Pancreas (tissue), 10 donors: ENCODE measurements at regions not wholly inside any gene's neighbourhood (a gene's known extent, or its start where the extent isn't known, plus 50 kb on each side); places are given as distances from the start of the nearest gene placed in this dataset.

Experiments used
- ATAC-seq, 4 donors: fragments of 200-7000 bp; cut with Tn5 transposase; one replicate each; pipeline versions ENCODE4 v1.8.0 to v1.9.1; 2020; ENCODE audit warnings: mild to moderate bottlenecking in 4 of 4, moderate library complexity in 4 of 4
- DNase-seq, 6 donors: peaks; one replicate each; pipeline ENCODE4 v3.0.0-alpha.2; 2020
- FAIRE-seq: peaks from 2 replicates; lab custom pipeline; 2012; peaks lifted over from hg19 to GRCh38; lab: Jason Lieb, UNC
- H3K27ac ChIP-seq, 4 donors: fragments of 200-600 bp; sonication (generic); 1 replicate in 3 of 4; 2 replicates in 1 of 4; pipeline versions ENCODE4 v1.5.0 to v1.8.0; 2020
- H3K27me3 ChIP-seq, 4 donors: fragments of 200-600 bp; one replicate each; pipeline ENCODE4 v1.8.0; 2021
- H3K36me3 ChIP-seq, 3 donors: fragments of 200-600 bp; sonication (generic) in 1 of 3; one replicate each; pipeline versions ENCODE4 v1.5.0 to v1.8.0; 2020 to 2021
- H3K4me1 ChIP-seq, 3 donors: fragments of 200-600 bp; one replicate each; pipeline ENCODE4 v1.8.0; 2021
- H3K4me3 ChIP-seq, 4 donors: fragments of 200-600 bp; sonication (generic) in 2 of 4; one replicate each; pipeline versions ENCODE4 v1.5.0 to v1.8.0; 2020 to 2021
- H3K9me3 ChIP-seq, 4 donors: fragments of 200-600 bp; one replicate each; pipeline ENCODE4 v1.8.0; 2021
- CTCF ChIP-seq, 4 donors: fragments of 200-600 bp; sonication (generic) in 3 of 4; IDR thresholded peaks; one replicate each; pipeline versions ENCODE4 v1.5.0 to v1.8.0; 2021; ENCODE audit warnings: antibody characterized with exemption in 4 of 4
- WGBS, 2 donors: extraction: QIAGEN DNeasy Blood & Tissue Kit; methylation state at CpG; one replicate each; pipeline ENCODE4 v1.1.7; 2013; 5-methylcytosine and 5-hydroxymethylcytosine counted together
- intact Hi-C, 3 donors: fragments of 100-400 bp; cut with DNase I; formaldehyde crosslinking; loops; one replicate each; pipeline versions ENCODE4 v1.11.1 to v1.14.2; 2022
- donor health status: healthy with polysubstance abuse.
- donor health status: DM: no; HTN: no; CAD: no; lungs with moderate emphysema.
- donor health status: DM: no; HTN: no; CAD: no.
- donor health status: control.
- donor health status: control.
- donor health status: Bipolar disorder and iron deficiency.
- donor health status: DM: yes; HTN: yes; CAD: no.
- donor health status: DM: no; HTN: no; CAD: no.
- donor health status: DM: no; HTN: no; CAD: no.
- donor health status: DM: yes; HTN: yes; CAD: no.

DNA sequence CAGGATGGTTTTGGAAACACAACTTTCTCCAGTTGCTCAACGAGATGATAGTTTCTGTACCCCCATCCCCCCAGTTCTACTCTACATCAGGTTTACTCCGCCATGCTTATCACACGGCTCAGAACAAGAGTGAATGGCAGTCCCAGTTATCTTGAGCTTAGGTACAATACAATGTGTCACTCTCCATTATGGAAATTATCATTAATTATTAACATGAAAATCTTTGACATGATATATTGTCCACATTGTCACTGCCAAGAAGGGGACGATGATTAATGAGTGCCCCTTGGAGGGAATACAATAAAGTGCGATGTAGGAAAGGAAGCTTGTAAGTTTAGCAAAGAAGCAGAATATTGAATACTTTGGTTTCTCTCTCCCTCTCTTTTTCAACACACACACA is 252.6 kb upstream of the CFAP20DC start:
- no peak overlapping the region for H3K4me3 ChIP-seq
- no peak for DNase-seq
- ATAC-seq: peak; percentile 30 to 75 (median 65)
- no peaks in the 10 kb centered on the region for H3K36me3 ChIP-seq
- no peaks in the 10 kb centered on the region for H3K4me1 ChIP-seq
- no peak for FAIRE-seq
- no peaks in the 10 kb centered on the region for H3K27me3 ChIP-seq
- TF ChIP-seq CTCF (IDR thresholded peaks at IDR 0.05): no peak
- no peaks in the 10 kb centered on the region for H3K9me3 ChIP-seq
- intact Hi-C loops: no loop called here
- H3K27ac ChIP-seq: no peak overlapping the region
- WGBS, 2 donors: 12 to 14% methylated on average over 5 of the region's 5 CpGs

GRCh38 chr3:59300733-59301132 is 250.9 kb upstream of the CFAP20DC start:
- H3K4me1 ChIP-seq: no peaks in the 10 kb centered on the region
- DNase-seq: no peak
- intact Hi-C loops: no loop called here
- H3K27me3 ChIP-seq: no peaks in the 10 kb centered on the region
- no peaks in the 10 kb centered on the region for H3K36me3 ChIP-seq
- TF ChIP-seq CTCF (IDR thresholded peaks at IDR 0.05): no peak
- 85% methylated on average over 1 of the region's 1 CpG for WGBS, 2 donors
- no peaks in the 10 kb centered on the region for H3K9me3 ChIP-seq
- FAIRE-seq: no peak
- ATAC-seq: no peak
- no peak overlapping the region for H3K27ac ChIP-seq
- no peak overlapping the region for H3K4me3 ChIP-seq

- no peak for ATAC-seq
Observed at GRCh38 chr3:59299561-59299960, 249.7 kb upstream of the CFAP20DC start.

GRCh38 chr3:59290358-59290757 is 240.5 kb upstream of the CFAP20DC start:
- Histone ChIP-seq H3K36me3 (no peaks in the 10 kb centered on the region), H3K27me3 (no peaks in the 10 kb centered on the region), H3K9me3 (no peaks in the 10 kb centered on the region), H3K4me3 (no peak overlapping the region), H3K4me1 (no peaks in the 10 kb centered on the region), H3K27ac (no peak overlapping the region)
- no peak for FAIRE-seq
- no peak for DNase-seq
- ATAC-seq: no peak
- intact Hi-C loops: no loop called here
- no peak for TF ChIP-seq CTCF (IDR thresholded peaks at IDR 0.05)

More at GRCh38 chr3:59299561-59299960, 249.7 kb upstream of the CFAP20DC start:
- WGBS, 2 donors: 70 to 86% methylated on average over 2 of the region's 2 CpGs
- DNase-seq (no peak), FAIRE-seq (no peak)
- intact Hi-C loops: no loop called here
- Histone ChIP-seq H3K27me3 (no peaks in the 10 kb centered on the region), H3K9me3 (no peaks in the 10 kb centered on the region), H3K36me3 (no peaks in the 10 kb centered on the region), H3K4me1 (no peaks in the 10 kb centered on the region), H3K4me3 (no peak overlapping the region), H3K27ac (no peak overlapping the region)
- no peak for TF ChIP-seq CTCF (IDR thresholded peaks at IDR 0.05)

DNA sequence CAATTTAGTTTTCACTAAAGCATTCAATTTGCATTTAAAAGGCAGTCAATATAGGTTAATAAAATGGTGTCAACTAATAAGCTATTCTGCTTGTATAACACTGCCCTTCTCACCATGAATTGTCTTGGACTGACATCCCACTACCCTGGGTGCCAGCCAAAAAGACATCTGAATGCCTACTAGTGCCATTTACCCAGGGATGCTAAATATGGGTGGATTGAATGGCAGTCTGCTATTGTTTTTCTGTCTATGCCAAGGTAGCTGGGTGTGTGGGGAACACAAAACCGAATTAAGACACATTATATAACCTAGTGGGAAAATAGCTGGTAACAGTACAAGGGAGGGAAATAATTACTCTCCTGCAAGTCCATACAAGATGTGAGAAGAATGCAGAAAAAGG is 240.0 kb upstream of the CFAP20DC start:
- 88 to 96% methylated on average over 1 of the region's 1 CpG for WGBS, 2 donors

More for the DNA sequence above, 240.0 kb upstream of the CFAP20DC start:
- no peak for TF ChIP-seq CTCF (IDR thresholded peaks at IDR 0.05)
- FAIRE-seq (no peak), DNase-seq (no peak), ATAC-seq (no peak)
- Histone ChIP-seq H3K4me1 (no peaks in the 10 kb centered on the region), H3K27ac (no peak overlapping the region), H3K4me3 (no peak overlapping the region), H3K36me3 (no peaks in the 10 kb centered on the region), H3K9me3 (no peaks in the 10 kb centered on the region), H3K27me3 (no peaks in the 10 kb centered on the region)
- intact Hi-C loops: no loop called here
